NCI-H1105 (cell line): ENCODE measurements at regions not wholly inside any gene's neighbourhood (a gene's known extent, or its start where the extent isn't known, plus 50 kb on each side); places are given as distances from the start of the nearest gene placed in this dataset.

Source experiments
- DNase-seq: peaks from one replicate; lab custom pipeline; 2025; lab: John Stamatoyannopoulos, UW

DNA sequence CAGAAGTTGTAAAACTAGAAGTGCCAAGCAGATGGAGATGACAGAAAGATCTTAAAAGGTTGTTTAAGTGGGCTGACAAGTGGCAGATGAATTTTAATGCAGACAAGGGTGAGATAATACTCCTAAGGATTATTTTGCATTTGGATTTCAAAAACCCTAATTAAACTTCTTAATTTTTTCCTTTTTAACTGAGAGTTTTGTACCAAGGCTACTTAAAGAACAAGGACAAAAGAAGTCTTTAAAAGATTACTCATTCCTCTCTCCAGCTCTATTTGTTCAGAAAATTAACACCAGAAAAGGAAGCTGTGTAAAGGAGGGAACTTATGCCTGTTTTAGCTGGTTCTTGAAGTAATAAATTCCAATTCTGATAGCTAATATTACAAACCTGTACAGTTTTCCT is 275.4 kb downstream of the ETNK1 start:
- DNase-seq = no peak

DNA sequence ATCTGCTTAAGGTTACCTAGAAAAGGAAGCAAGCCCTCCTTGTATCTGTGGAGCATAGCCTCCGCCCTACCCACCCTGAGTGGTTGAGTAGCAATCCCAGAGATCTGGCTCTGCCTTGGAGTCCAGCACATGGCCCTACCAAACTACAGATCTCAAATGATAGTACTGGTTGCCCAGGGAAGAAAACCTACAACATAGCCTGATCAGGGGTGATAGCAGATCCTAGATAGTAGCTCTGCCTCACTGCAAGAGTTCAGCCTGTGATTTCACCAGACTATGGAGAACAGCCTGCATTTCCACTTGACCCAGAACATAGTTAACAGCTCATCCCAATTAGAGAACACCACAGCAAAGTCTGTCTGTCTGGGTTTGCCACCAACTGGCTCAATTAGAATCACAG is 279.5 kb downstream of the ETNK1 start:
- no peak for DNase-seq

GRCh38 chr12:22916241-22916640 is 291.3 kb downstream of the ETNK1 start:
- no peak for DNase-seq

- DNase-seq = no peak
Observed at GRCh38 chr12:22916815-22917214, 291.8 kb downstream of the ETNK1 start.

- DNase-seq = no peak
Observed at GRCh38 chr12:22919883-22920282, 294.9 kb downstream of the ETNK1 start.

- DNase-seq = no peak
Observed at GRCh38 chr12:22923768-22924167, 298.8 kb downstream of the ETNK1 start.

DNA sequence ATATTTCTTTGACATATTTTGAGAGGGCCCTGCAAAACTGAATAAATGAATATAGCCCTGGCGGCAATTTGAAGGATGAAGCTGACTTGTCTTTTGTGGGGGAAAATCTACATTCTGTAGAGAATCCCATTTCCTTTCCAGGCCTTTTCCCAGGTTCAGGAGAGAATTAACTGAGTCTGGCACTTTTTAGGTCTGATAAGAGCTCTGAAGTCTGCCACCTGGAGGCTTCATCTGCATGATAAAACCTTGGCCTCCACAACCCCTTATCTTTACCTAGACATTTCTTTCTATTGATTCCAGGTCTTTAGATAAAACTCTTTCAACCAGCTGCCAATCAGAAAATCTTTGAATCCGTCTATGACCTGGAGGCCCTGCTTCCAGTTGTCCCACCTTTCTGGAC is 299.4 kb downstream of the ETNK1 start:
- DNase-seq = no peak

DNA sequence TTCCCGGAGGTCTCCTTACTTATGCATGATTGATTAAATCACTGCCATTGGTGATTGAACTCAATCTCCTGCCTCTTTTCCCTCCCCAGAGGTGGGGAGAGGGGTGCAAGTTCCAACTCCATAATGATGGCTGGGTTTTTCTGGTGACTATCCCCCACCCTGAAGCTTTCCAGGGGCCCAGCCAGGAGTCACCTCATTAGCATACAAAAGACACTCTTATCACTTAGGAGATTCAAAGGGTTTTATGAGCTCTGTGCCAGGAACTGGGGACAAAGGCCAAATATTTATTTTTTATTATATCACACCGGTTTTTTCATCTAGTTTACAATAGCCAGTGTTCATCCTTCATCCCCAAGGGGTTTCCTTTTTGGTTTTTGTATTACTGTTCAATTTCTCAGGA is 300.7 kb downstream of the ETNK1 start:
- DNase-seq = no peak

DNA sequence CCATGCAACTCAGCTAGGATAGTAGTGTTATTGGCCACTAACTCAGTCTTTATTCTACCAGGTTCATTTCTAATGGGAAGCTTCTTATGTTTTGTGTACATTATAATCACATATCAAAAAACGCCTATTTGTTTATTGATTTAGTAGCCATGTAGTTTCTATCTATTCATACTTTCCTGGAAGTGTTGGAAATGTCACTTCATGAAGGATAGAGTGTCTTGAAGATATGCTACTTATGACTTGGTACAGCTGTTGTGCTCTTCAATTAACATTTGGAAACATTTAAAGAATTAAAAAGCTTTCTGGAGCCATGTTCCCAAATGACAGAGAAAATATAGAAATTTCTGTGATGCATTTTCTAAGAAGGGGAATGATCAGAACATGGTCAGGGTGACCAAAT is 307.5 kb downstream of the ETNK1 start:
- DNase-seq = no peak

DNA sequence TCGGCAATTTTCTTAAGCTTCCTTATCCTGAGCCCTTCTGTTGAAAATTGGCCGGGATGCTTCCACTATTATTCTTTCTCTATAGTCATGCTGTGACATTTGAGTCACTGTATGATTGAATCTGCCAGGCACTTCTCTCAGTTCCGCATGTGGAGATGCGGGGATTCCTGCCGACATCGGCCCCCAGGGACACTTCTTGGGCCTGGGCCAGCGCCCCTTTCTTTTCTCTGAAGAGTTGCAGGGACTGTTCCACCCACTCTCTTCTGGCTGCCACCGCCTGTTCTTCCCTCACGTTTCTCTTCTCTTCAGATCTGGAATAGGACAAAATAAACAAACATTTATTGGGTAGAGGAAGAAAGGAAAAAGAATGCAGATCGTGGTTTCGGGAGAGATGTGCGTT is 310.1 kb downstream of the ETNK1 start:
- no peak for DNase-seq

DNA sequence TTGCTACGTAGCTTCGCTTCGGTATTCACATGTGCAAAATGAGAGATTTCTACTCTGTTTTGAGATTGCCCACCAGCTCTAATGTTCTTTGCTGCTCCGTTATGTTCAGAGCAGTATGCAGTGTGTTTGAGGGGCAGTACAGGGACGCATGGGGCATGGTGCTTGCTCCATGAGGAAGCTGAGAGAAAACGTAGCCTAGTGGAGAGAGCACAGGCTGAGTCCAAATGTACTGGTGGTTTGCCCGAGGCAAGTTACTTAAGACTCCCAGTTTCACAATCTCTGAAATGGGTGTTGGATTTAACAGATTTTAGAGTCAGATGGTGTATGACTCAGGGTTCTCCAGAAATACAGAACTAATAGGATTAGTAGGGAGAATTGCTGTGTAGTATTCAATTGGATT is 310.5 kb downstream of the ETNK1 start:
- no peak for DNase-seq

DNA sequence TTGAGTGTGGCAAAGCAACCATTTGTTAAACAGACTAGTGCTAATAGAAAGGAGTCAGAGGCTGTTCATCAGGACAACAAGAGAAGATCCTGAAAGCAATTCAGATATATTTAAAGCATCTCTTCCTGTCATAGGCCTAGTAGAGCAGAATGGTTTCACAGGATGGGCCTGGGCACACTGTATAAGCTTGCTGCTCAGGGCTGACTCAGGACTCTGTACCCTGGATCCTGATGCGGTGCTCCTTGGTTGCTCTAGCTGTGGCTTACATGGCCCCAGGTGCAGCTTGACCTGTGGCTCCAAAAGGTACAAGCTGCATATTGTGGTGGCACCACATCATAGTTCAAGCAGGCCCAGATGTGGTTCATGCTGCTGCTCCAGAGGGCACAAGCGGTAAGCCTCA is 313.4 kb downstream of the ETNK1 start:
- no peak for DNase-seq

GRCh38 chr12:22951206-22951605 is 326.2 kb downstream of the ETNK1 start:
- no peak for DNase-seq

GRCh38 chr12:22956690-22957089 is 331.7 kb downstream of the ETNK1 start:
- no peak for DNase-seq

- no peak for DNase-seq
Observed at GRCh38 chr12:22967171-22967570, 342.2 kb downstream of the ETNK1 start.

GRCh38 chr12:22969521-22969920 is 344.6 kb downstream of the ETNK1 start:
- DNase-seq = no peak

GRCh38 chr12:22971247-22971646 is 346.3 kb downstream of the ETNK1 start:
- DNase-seq = no peak

- DNase-seq = no peak
Observed at GRCh38 chr12:22971701-22972191, 346.8 kb downstream of the ETNK1 start.

- DNase-seq = no peak
Observed at GRCh38 chr12:22974865-22975264, 349.9 kb downstream of the ETNK1 start.

GRCh38 chr12:22978962-22979361 is 354.0 kb downstream of the ETNK1 start:
- no peak for DNase-seq

DNA sequence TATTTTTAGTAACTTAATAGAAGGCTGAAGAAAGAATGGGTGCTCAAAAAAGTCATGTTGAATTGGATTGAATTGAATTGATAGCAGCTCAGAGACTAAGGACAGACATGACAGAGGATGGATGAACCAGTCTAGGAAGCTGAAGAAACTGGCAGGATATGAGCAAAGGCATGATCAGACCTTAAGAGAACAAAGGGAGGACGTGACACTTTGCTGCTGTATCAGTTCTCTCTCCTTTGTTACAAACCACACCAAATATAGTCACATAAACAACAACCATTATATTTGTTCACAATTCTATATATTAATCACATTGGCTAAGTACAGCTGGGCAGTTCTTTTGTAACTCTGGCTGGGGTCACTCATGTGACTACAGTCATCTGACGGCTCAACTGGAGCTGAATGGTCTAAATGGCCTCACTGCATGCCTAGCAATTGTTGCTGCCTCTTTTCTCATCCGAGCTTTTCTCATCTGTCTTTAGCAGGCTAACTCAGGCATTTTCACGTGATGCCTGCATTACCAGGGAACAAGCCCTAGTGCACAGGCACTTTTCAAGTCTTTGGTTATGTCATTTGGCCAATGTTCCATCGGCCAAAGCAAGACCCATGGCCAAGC is 355.0 kb downstream of the ETNK1 start:
- no peak for DNase-seq

GRCh38 chr12:22981711-22982110 is 356.7 kb downstream of the ETNK1 start:
- peak; percentile 2 for DNase-seq

- no peak for DNase-seq
Observed at GRCh38 chr12:22982635-22983034, 357.7 kb downstream of the ETNK1 start.

DNA sequence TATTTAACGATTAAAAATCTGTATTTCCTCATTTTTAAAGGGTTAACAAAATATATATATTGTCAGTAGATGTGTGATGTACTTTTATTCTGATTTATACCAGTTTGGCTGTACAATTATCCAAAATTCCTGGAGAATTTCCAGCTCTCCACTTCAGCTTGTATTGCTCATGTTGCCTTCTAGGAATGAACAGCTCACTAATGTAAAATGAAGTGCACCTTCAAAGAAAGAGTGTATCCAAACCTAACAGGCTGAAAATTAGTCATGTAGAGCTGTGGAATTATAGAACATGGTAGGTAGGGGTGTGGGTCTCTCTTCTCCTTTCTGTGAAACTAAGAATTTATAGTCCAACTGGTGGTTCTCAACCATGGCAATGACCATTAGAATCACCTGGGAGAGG is 362.0 kb downstream of the ETNK1 start:
- DNase-seq = no peak

DNA sequence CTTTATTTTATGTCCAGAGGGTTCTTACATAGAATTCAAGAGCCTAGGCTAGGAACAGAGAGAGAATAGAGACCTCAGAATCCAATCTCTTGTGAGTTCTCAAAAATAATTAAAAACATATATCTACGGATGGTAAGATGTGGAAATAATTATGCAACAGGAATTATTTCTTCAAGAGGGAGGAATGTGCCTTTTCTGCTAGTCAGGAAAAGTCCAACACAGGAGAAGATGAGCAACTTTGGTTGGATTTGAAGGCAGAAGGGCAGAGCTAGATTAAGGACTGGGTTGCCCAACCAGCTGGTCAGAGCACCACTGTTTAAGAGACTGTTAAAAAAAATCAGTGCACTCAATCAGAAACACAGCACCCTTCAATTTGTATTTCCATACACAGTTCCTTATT is 365.5 kb downstream of the ETNK1 start:
- DNase-seq = no peak
